GM12892 (cell line): ENCODE measurements at regions not wholly inside any gene's neighbourhood (a gene's known extent, or its start where the extent isn't known, plus 50 kb on each side); places are given as distances from the start of the nearest gene placed in this dataset.

ENCODE experiments used
- POLR2A ChIP-seq: IDR thresholded peaks from 2 replicates; pipeline ENCODE4 v1.6.1; 2011; ENCODE audit warnings: low read depth, low read length, control low read depth
- POLR2AphosphoS5 ChIP-seq: IDR thresholded peaks from 2 replicates; pipeline ENCODE4 v1.6.1; 2011; ENCODE audit warnings: low read depth, low read length, control low read depth
- TAF1 ChIP-seq: IDR thresholded peaks from 2 replicates; pipeline ENCODE4 v1.6.1; 2011; ENCODE audit warnings: low read depth, mild to moderate bottlenecking, control low read depth, low read length, borderline replicate concordance

GRCh38 chr3:164458986-164459385, 619.3 kb downstream of the SI start:
- TF ChIP-seq POLR2A, result no peak
- no peak for TF ChIP-seq POLR2AphosphoS5
- no peak for TF ChIP-seq TAF1
